ENCODE measurements at regions not wholly inside any gene's neighbourhood (a gene's known extent, or its start where the extent isn't known, plus 50 kb on each side); places are given as distances from the start of the nearest gene placed in this dataset.

GRCh38 chr11:86869966-86870570, 69.7 kb downstream of the PRSS23 start:
- Histone ChIP-seq H3K14ac (ENCODE audit: insufficient read length) (no peak overlapping the region), H2BK15ac (ENCODE audit: low read length) (no peak overlapping the region), H3K9me3 (ENCODE audit: insufficient read depth in 2 of 2, low read depth in 1 of 2, low read length in 1 of 2) (no peaks in the 10 kb centered on the region), H3K9ac (replicated peaks in 1 of 4; ENCODE audit: extremely low read depth in 1 of 4, low read depth in 3 of 4, low read length in 3 of 4) (no peak overlapping the region), H2BK20ac (ENCODE audit: low read length) (no peak overlapping the region), H4K8ac (ENCODE audit: extremely low read depth, insufficient read depth, low read length) (no peak overlapping the region), H2BK12ac (ENCODE audit: low read depth, low read length) (no peak overlapping the region), H3K36me3 (ENCODE audit: control insufficient read depth in 2 of 4, insufficient read depth in 4 of 4, low read length in 3 of 4) (no peaks in the 10 kb centered on the region), H3K79me1 (ENCODE audit: low read depth, low read length) (no peaks in the 10 kb centered on the region), H3K4me3 (ENCODE audit: extremely low read depth in 1 of 4, insufficient read depth in 2 of 4, low read depth in 3 of 4, low read length in 4 of 4) (no peak overlapping the region), H3K18ac (ENCODE audit: extremely low read depth, low read length) (no peak overlapping the region), H4K20me1 (replicated peaks in 1 of 2; ENCODE audit: control insufficient read depth in 1 of 2, insufficient read depth in 2 of 2, low read length in 2 of 2) (no peaks in the 10 kb centered on the region), H2BK5ac (ENCODE audit: low read depth, low read length) (no peak overlapping the region), H3K4me2 (ENCODE audit: insufficient read depth in 1 of 2, low read depth in 2 of 2, low read length in 2 of 2) (no peak overlapping the region), H3K4ac (replicated peaks; ENCODE audit: insufficient read length, low read depth, low read length) (no peak overlapping the region), H2AFZ (ENCODE audit: low read length) (peak overlapping the region; percentile 44), H4K5ac (ENCODE audit: insufficient read length, low read depth, low read length) (no peak overlapping the region), H4K91ac (replicated peaks; ENCODE audit: insufficient read length, low read length) (no peak overlapping the region), H3K27me3 (replicated peaks in 1 of 4; ENCODE audit: control insufficient read depth in 3 of 4, extremely low read depth in 1 of 4, insufficient read depth in 3 of 4, low read length in 3 of 4) (no peaks in the 10 kb centered on the region), H3K23ac (ENCODE audit: insufficient read length) (no peak overlapping the region), H3K23me2 (ENCODE audit: low read depth, low read length) (no peaks in the 10 kb centered on the region), H2BK120ac (replicated peaks; ENCODE audit: low read depth, low read length) (no peak overlapping the region), H3K4me1 (replicated peaks in 1 of 4; ENCODE audit: control insufficient read depth in 3 of 4, insufficient read depth in 4 of 4, low read length in 3 of 4) (no peaks in the 10 kb centered on the region), H3K27ac (ENCODE audit: low read depth, low read length) (no peak overlapping the region), H3K79me2 (ENCODE audit: control insufficient read depth in 1 of 2, insufficient read depth in 2 of 2, low read length in 2 of 2) (no peaks in the 10 kb centered on the region), H3K56ac (replicated peaks; ENCODE audit: insufficient read length, low read depth, low read length) (no peak overlapping the region), H2AK5ac (ENCODE audit: low read depth, low read length) (no peak overlapping the region)
- DNase-seq (ENCODE audit: low read depth in 1 of 2, low spot score in 2 of 2) (peak; percentile 10 to 74), FAIRE-seq (peak; percentile 87)
- POLR2A ChIA-PET (ENCODE audit: partially characterized antibody): no interaction called here
- WGBS, 2 experiments (ENCODE audit: extremely low coverage in 1 of 2, insufficient coverage in 1 of 2, insufficient read length in 1 of 2, insufficient replicate concordance in 2 of 2, low coverage in 1 of 2, low lambda C conversion rate in 2 of 2, missing lambda C conversion rate in 1 of 2): 41% methylated on average over 6 of the region's 6 CpGs; no CpG with 5 or more reads in 1 of the 2 experiments
- CTCF ChIA-PET (ENCODE audit: partially characterized antibody): interaction anchor here (0.6 to 9.5 kb wide), 43 partner anchors 15 to 611 kb away, joined by 3 to 152 read pairs (median 3); no protein-coding TSS in a partner anchor
- TF ChIP-seq ATF2 (IDR thresholded peaks at IDR 0.05; ENCODE audit: low read length) (no peak), CHD2 (IDR thresholded peaks at IDR 0.05; ENCODE audit: low read length) (no peak), TEAD4 (IDR thresholded peaks at IDR 0.05; ENCODE audit: low read depth, low read length) (no peak), POLR2A (IDR thresholded peaks at IDR 0.05; ENCODE audit: control extremely low read depth in 1 of 2, low read depth in 2 of 2, low read length in 2 of 2) (no peak), RAD21 (IDR thresholded peaks at IDR 0.05 in 1 of 2, conservative IDR thresholded peaks at IDR 0.05 in 1 of 2; ENCODE audit: low read depth in 2 of 2, low read length in 2 of 2) (peak; percentile 86 to 90), KDM4A (IDR thresholded peaks at IDR 0.05; ENCODE audit: low read depth, low read length, severe bottlenecking) (no peak), CTCF (IDR thresholded peaks at IDR 0.05; ENCODE audit: control extremely low read depth in 1 of 3, insufficient read depth in 1 of 3, low read depth in 1 of 3, low read length in 3 of 3) (peak; percentile 62 to 87 (median 78))
